ENCODE measurements at regions not wholly inside any gene's neighbourhood (a gene's known extent, or its start where the extent isn't known, plus 50 kb on each side); places are given as distances from the start of the nearest gene placed in this dataset.

- Histone ChIP-seq H3K4me3 (ENCODE audit: low read depth, low read length) (no peak overlapping the region), H2BK120ac (ENCODE audit: insufficient read depth, low read length, poor library complexity) (no peak overlapping the region)
Measured at GRCh38 chr15:24823473-24823872, 131.3 kb upstream of the SNRPN start.

GRCh38 chr15:24832282-24832681, 122.5 kb upstream of the SNRPN start:
- no peak overlapping the region for H3K18ac ChIP-seq (ENCODE audit: low read length)
- no peak overlapping the region for H3K14ac ChIP-seq (ENCODE audit: low read length)
- WGBS (ENCODE audit: extremely low coverage, insufficient coverage, insufficient read length), result no CpG with 5 or more reads among the region's 7 CpGs
- no peak overlapping the region for H4K12ac ChIP-seq (ENCODE audit: low read depth, low read length)
- no peaks in the 10 kb centered on the region for H3K36me3 ChIP-seq (ENCODE audit: control insufficient read depth in 1 of 2, insufficient read depth in 2 of 2, low read length in 2 of 2)
- H2BK120ac ChIP-seq (ENCODE audit: insufficient read depth, low read length, poor library complexity), result no peak overlapping the region
- no peak for DNase-seq
- no peak overlapping the region for H2BK5ac ChIP-seq (ENCODE audit: low read depth, low read length, poor library complexity)
- no peak overlapping the region for H4K91ac ChIP-seq (ENCODE audit: low read depth, low read length)
- no peaks in the 10 kb centered on the region for H3K79me2 ChIP-seq (ENCODE audit: control insufficient read depth, insufficient read depth, low read length, poor library complexity)
- H2AFZ ChIP-seq (ENCODE audit: insufficient read depth, low read length, poor library complexity), result no peak overlapping the region
- H3K23ac ChIP-seq (ENCODE audit: low read length), result no peak overlapping the region
- H3K4me1 ChIP-seq (ENCODE audit: control insufficient read depth in 1 of 2, insufficient read depth in 2 of 2, low read length in 2 of 2), result no peaks in the 10 kb centered on the region
- no peak overlapping the region for H2BK12ac ChIP-seq (ENCODE audit: low read length)
- no peak overlapping the region for H3K9ac ChIP-seq (ENCODE audit: low read length)
- peaks cover 2% of the 10 kb centered on the region for H3K9me3 ChIP-seq (ENCODE audit: insufficient read depth, low read depth, low read length)
- H3K4ac ChIP-seq (ENCODE audit: low read depth, low read length), result no peak overlapping the region
- H3K79me1 ChIP-seq (ENCODE audit: low read length), result no peaks in the 10 kb centered on the region
- H2AK5ac ChIP-seq (ENCODE audit: low read length), result no peak overlapping the region
- no peak overlapping the region for H3K4me3 ChIP-seq (ENCODE audit: low read depth, low read length)
- H3K27ac ChIP-seq (ENCODE audit: low read depth, low read length), result no peak overlapping the region
- no peak overlapping the region for H3K4me2 ChIP-seq (ENCODE audit: low read length)
- H4K8ac ChIP-seq (ENCODE audit: low read depth, low read length), result no peak overlapping the region
- no peaks in the 10 kb centered on the region for H3K27me3 ChIP-seq (ENCODE audit: insufficient read depth, low read length)

More at GRCh38 chr15:24823473-24823872, 131.3 kb upstream of the SNRPN start:
- Histone ChIP-seq H4K91ac (ENCODE audit: low read depth, low read length) (no peak overlapping the region), H3K36me3 (ENCODE audit: control insufficient read depth in 1 of 2, insufficient read depth in 2 of 2, low read length in 2 of 2) (no peaks in the 10 kb centered on the region), H3K9me3 (ENCODE audit: insufficient read depth, low read depth, low read length) (no peaks in the 10 kb centered on the region), H3K4ac (ENCODE audit: low read depth, low read length) (no peak overlapping the region), H3K4me2 (ENCODE audit: low read length) (no peak overlapping the region), H3K18ac (ENCODE audit: low read length) (no peak overlapping the region), H3K79me1 (ENCODE audit: low read length) (no peaks in the 10 kb centered on the region), H2BK5ac (ENCODE audit: low read depth, low read length, poor library complexity) (no peak overlapping the region), H4K8ac (ENCODE audit: low read depth, low read length) (no peak overlapping the region), H3K79me2 (ENCODE audit: control insufficient read depth, insufficient read depth, low read length, poor library complexity) (no peaks in the 10 kb centered on the region), H3K14ac (ENCODE audit: low read length) (no peak overlapping the region), H2AFZ (ENCODE audit: insufficient read depth, low read length, poor library complexity) (no peak overlapping the region), H2AK5ac (ENCODE audit: low read length) (no peak overlapping the region), H3K27ac (ENCODE audit: low read depth, low read length) (no peak overlapping the region), H3K27me3 (ENCODE audit: insufficient read depth, low read length) (no peaks in the 10 kb centered on the region), H4K12ac (ENCODE audit: low read depth, low read length) (no peak overlapping the region), H3K23ac (ENCODE audit: low read length) (no peak overlapping the region), H3K9ac (ENCODE audit: low read length) (no peak overlapping the region), H2BK12ac (ENCODE audit: low read length) (no peak overlapping the region), H3K4me1 (ENCODE audit: control insufficient read depth in 1 of 2, insufficient read depth in 2 of 2, low read length in 2 of 2) (no peaks in the 10 kb centered on the region)
- DNase-seq, result no peak
- no CpG with 5 or more reads among the region's 11 CpGs for WGBS (ENCODE audit: extremely low coverage, insufficient coverage, insufficient read length)

- Histone ChIP-seq H3K18ac (ENCODE audit: low read length) (no peak overlapping the region), H3K9ac (ENCODE audit: low read length) (no peak overlapping the region), H4K91ac (ENCODE audit: low read depth, low read length) (no peak overlapping the region), H3K4me1 (ENCODE audit: control insufficient read depth in 1 of 2, insufficient read depth in 2 of 2, low read length in 2 of 2) (no peaks in the 10 kb centered on the region), H2AFZ (ENCODE audit: insufficient read depth, low read length, poor library complexity) (no peak overlapping the region), H3K4me2 (ENCODE audit: low read length) (no peak overlapping the region), H3K79me1 (ENCODE audit: low read length) (no peaks in the 10 kb centered on the region), H3K27ac (ENCODE audit: low read depth, low read length) (no peak overlapping the region), H2AK5ac (ENCODE audit: low read length) (no peak overlapping the region), H3K27me3 (ENCODE audit: insufficient read depth, low read length) (no peaks in the 10 kb centered on the region), H3K14ac (ENCODE audit: low read length) (no peak overlapping the region), H4K8ac (ENCODE audit: low read depth, low read length) (no peak overlapping the region), H3K4ac (ENCODE audit: low read depth, low read length) (no peak overlapping the region), H3K36me3 (ENCODE audit: control insufficient read depth in 1 of 2, insufficient read depth in 2 of 2, low read length in 2 of 2) (no peaks in the 10 kb centered on the region), H3K9me3 (ENCODE audit: insufficient read depth, low read depth, low read length) (peaks cover 7% of the 10 kb centered on the region), H3K23ac (ENCODE audit: low read length) (no peak overlapping the region), H4K12ac (ENCODE audit: low read depth, low read length) (no peak overlapping the region), H2BK5ac (ENCODE audit: low read depth, low read length, poor library complexity) (no peak overlapping the region), H3K4me3 (ENCODE audit: low read depth, low read length) (no peak overlapping the region), H2BK120ac (ENCODE audit: insufficient read depth, low read length, poor library complexity) (no peak overlapping the region), H2BK12ac (ENCODE audit: low read length) (no peak overlapping the region), H3K79me2 (ENCODE audit: control insufficient read depth, insufficient read depth, low read length, poor library complexity) (no peaks in the 10 kb centered on the region)
- no CpG with 5 or more reads among the region's 1 CpG for WGBS (ENCODE audit: extremely low coverage, insufficient coverage, insufficient read length)
- DNase-seq, result no peak
Measured at GRCh38 chr15:24835301-24835700, 119.5 kb upstream of the SNRPN start.

GRCh38 chr15:24848050-24848449, 106.7 kb upstream of the SNRPN start:
- H3K4ac ChIP-seq (ENCODE audit: low read depth, low read length), result no peak overlapping the region
- H3K79me1 ChIP-seq (ENCODE audit: low read length), result no peaks in the 10 kb centered on the region
- H2AK5ac ChIP-seq (ENCODE audit: low read length), result no peak overlapping the region
- no peak overlapping the region for H2AFZ ChIP-seq (ENCODE audit: insufficient read depth, low read length, poor library complexity)
- no peaks in the 10 kb centered on the region for H3K36me3 ChIP-seq (ENCODE audit: control insufficient read depth in 1 of 2, insufficient read depth in 2 of 2, low read length in 2 of 2)
- no peak overlapping the region for H3K18ac ChIP-seq (ENCODE audit: low read length)
- no peak overlapping the region for H2BK5ac ChIP-seq (ENCODE audit: low read depth, low read length, poor library complexity)
- no peak overlapping the region for H2BK12ac ChIP-seq (ENCODE audit: low read length)
- no peaks in the 10 kb centered on the region for H3K4me1 ChIP-seq (ENCODE audit: control insufficient read depth in 1 of 2, insufficient read depth in 2 of 2, low read length in 2 of 2)
- no peak overlapping the region for H4K12ac ChIP-seq (ENCODE audit: low read depth, low read length)
- no CpG with 5 or more reads among the region's 39 CpGs for WGBS (ENCODE audit: extremely low coverage, insufficient coverage, insufficient read length)
- no peaks in the 10 kb centered on the region for H3K79me2 ChIP-seq (ENCODE audit: control insufficient read depth, insufficient read depth, low read length, poor library complexity)
- no peak for DNase-seq
- no peaks in the 10 kb centered on the region for H3K27me3 ChIP-seq (ENCODE audit: insufficient read depth, low read length)
- peak overlapping the region; percentile 51 for H3K27ac ChIP-seq (ENCODE audit: low read depth, low read length)
- no peak overlapping the region for H3K14ac ChIP-seq (ENCODE audit: low read length)
- no peak overlapping the region for H3K9ac ChIP-seq (ENCODE audit: low read length)
- peak overlapping the region; percentile 69 for H4K8ac ChIP-seq (ENCODE audit: low read depth, low read length)
- no peaks in the 10 kb centered on the region for H3K9me3 ChIP-seq (ENCODE audit: insufficient read depth, low read depth, low read length)
- H3K23ac ChIP-seq (ENCODE audit: low read length), result no peak overlapping the region
- H3K4me2 ChIP-seq (ENCODE audit: low read length), result peak overlapping the region; percentile 23
- no peak overlapping the region for H2BK120ac ChIP-seq (ENCODE audit: insufficient read depth, low read length, poor library complexity)
- peak overlapping the region; percentile 53 for H3K4me3 ChIP-seq (ENCODE audit: low read depth, low read length)
- H4K91ac ChIP-seq (ENCODE audit: low read depth, low read length), result no peak overlapping the region

Data from trophoblast cell (in vitro differentiated cells and primary cell).